HCT116 (cell line): ENCODE measurements at regions not wholly inside any gene's neighbourhood (a gene's known extent, or its start where the extent isn't known, plus 50 kb on each side); places are given as distances from the start of the nearest gene placed in this dataset.

Experiments used
- ATAC-seq: fragments of 200-7000 bp; cut with Tn5 transposase; 2 replicates; pipeline ENCODE4 v1.9.1; 2020; ENCODE audit warnings: mild to moderate bottlenecking, moderate library complexity
- BruUV-seq: library from RNA; stranded (reverse); fragments of 400-500 nt; replicated peaks from 2 replicates; lab custom pipeline; 2021; lab: Mats Ljungman, UMichigan
- CTCF ChIA-PET: fragments of 300-600 bp; sonication (Branson Sonifier 250); formaldehyde crosslinking; loops from one replicate; lab custom pipeline; 2021; ENCODE audit warnings: antibody characterized with exemption; lab: Charles Lee
- POLR2A ChIA-PET: fragments of 300-600, 350-600 bp; sonication (Branson Sonifier 250); formaldehyde crosslinking; loops from one replicate; lab custom pipeline; 2021; ENCODE audit warnings: antibody characterized with exemption; lab: Charles Lee
- RAD21 ChIA-PET, 2 experiments: fragments of 300-600 bp; sonication (Branson Sonifier 250); formaldehyde crosslinking; loops; one replicate each; lab custom pipeline; 2023; ENCODE audit warnings: low total read pairs in 2 of 2; ENCODE audit not compliant: uncharacterized antibody in 2 of 2, unreplicated experiment in 2 of 2, low non-redundant PET in 1 of 2; lab: Charles Lee
- DNase-seq: peaks from one replicate; pipeline ENCODE4 v3.0.0-alpha.2; 2010; ENCODE audit warnings: low read depth, low spot score
- H2AFZ ChIP-seq: fragments of 200-600 bp; shearing (Covaris generic), sonication (generic); 2 replicates; pipeline ENCODE4 v1.6.1; 2017; ENCODE audit warnings: low read depth, mixed run types, mixed read lengths, antibody characterized with exemption, low read length; ENCODE audit not compliant: poor library complexity, severe bottlenecking
- H3K27ac ChIP-seq: 2 replicates; pipeline ENCODE4 v1.5.1; 2012; ENCODE audit warnings: low read depth, low read length
- H3K27me3 ChIP-seq: fragments of 200-600 bp; sonication (generic); 2 replicates; pipeline ENCODE4 v1.6.1; 2016; ENCODE audit warnings: mixed run types, low read length, mixed read lengths; ENCODE audit not compliant: insufficient read depth
- H3K36me3 ChIP-seq, 2 experiments: fragments of 200-500 bp in 1 of 2; fragments of 200-600 bp in 1 of 2; sonication (Bioruptor generic) in 1 of 2; sonication (generic) in 1 of 2; 2 replicates each; pipeline versions ENCODE4 v1.5.1 to v1.6.1; 2014 to 2016; ENCODE audit warnings: low read length in 2 of 2, inconsistent platforms in 1 of 2, mixed read lengths in 1 of 2, mixed run types in 1 of 2; ENCODE audit not compliant: insufficient read depth in 2 of 2, control insufficient read depth in 1 of 2
- H3K4me1 ChIP-seq, 2 experiments: fragments of 200-600 bp in 1 of 2; sonication (generic) in 1 of 2; 2 replicates each; pipeline versions ENCODE4 v1.5.1 to v1.6.1; 2012 to 2017; ENCODE audit warnings: low read length in 2 of 2, inconsistent platforms in 1 of 2, mild to moderate bottlenecking in 1 of 2, mixed read lengths in 1 of 2, mixed run types in 1 of 2, moderate library complexity in 1 of 2; ENCODE audit not compliant: insufficient read depth in 2 of 2, control insufficient read depth in 1 of 2
- H3K4me2 ChIP-seq: fragments of 200-600 bp; sonication (generic); 2 replicates; pipeline ENCODE4 v1.6.1; 2017; ENCODE audit warnings: mixed run types, low read length, mixed read lengths
- H3K4me3 ChIP-seq, 2 experiments: fragments of 200-600 bp in 1 of 2; sonication (generic) in 1 of 2; replicated peaks in 1 of 2; 2 replicates each; pipeline ENCODE4 v1.5.1; 2011 to 2016; ENCODE audit warnings: low read length in 2 of 2, control low read depth in 1 of 2, low read depth in 1 of 2, mild to moderate bottlenecking in 1 of 2, mixed read lengths in 1 of 2, mixed run types in 1 of 2
- H3K79me2 ChIP-seq: fragments of 200-600 bp; sonication (generic); 2 replicates; pipeline ENCODE4 v1.6.1; 2017; ENCODE audit warnings: mild to moderate bottlenecking, mixed run types, low read length, moderate library complexity, mixed read lengths; ENCODE audit not compliant: insufficient read depth
- H3K9ac ChIP-seq: fragments of 200-600 bp; sonication (generic); 2 replicates; pipeline ENCODE4 v1.6.1; 2016; ENCODE audit warnings: low read length, mixed read lengths
- H3K9me2 ChIP-seq: fragments of 200-600 bp; sonication (generic), shearing (Covaris generic); 2 replicates; pipeline ENCODE4 v1.6.1; 2017; ENCODE audit warnings: mixed run types, mild to moderate bottlenecking, moderate library complexity; ENCODE audit not compliant: insufficient read depth
- H3K9me3 ChIP-seq, 2 experiments: fragments of 200-500 bp in 1 of 2; fragments of 200-600 bp in 1 of 2; sonication (Bioruptor generic) in 1 of 2; sonication (generic) in 1 of 2; 2 replicates each; pipeline ENCODE4 v1.6.1; 2014 to 2017; ENCODE audit warnings: low read length in 2 of 2, mixed read lengths in 2 of 2, inconsistent platforms in 1 of 2, low read depth in 1 of 2, mild to moderate bottlenecking in 1 of 2, mixed run types in 1 of 2, moderate library complexity in 1 of 2; ENCODE audit not compliant: control insufficient read depth in 1 of 2, insufficient read depth in 1 of 2
- H4K20me1 ChIP-seq: fragments of 200-600 bp; sonication (generic), shearing (Covaris generic); 2 replicates; pipeline ENCODE4 v1.6.1; 2017; ENCODE audit warnings: mixed run types, mild to moderate bottlenecking, moderate library complexity; ENCODE audit not compliant: insufficient read depth
- EGR1 ChIP-seq: IDR thresholded peaks from 2 replicates; pipeline ENCODE4 v1.6.1; 2012; ENCODE audit warnings: low read depth
- POLR2A ChIP-seq: IDR thresholded peaks from 2 replicates; pipeline ENCODE4 v1.7.0; 2011; ENCODE audit warnings: borderline replicate concordance; ENCODE audit not compliant: insufficient read depth, insufficient read length; ENCODE audit errors: extremely low read depth
- SP1 ChIP-seq: IDR thresholded peaks from 2 replicates; pipeline ENCODE4 v1.6.1; 2012; ENCODE audit warnings: low read depth
- ZBTB33 ChIP-seq: IDR thresholded peaks from 2 replicates; pipeline ENCODE4 v1.6.1; 2011; ENCODE audit warnings: mild to moderate bottlenecking, low read length, moderate library complexity; ENCODE audit not compliant: insufficient replicate concordance; ENCODE audit errors: extremely low read depth
- ZFX ChIP-seq: fragments of 450-650 bp; IDR thresholded peaks from 2 replicates; pipeline ENCODE4 v1.6.1; 2017
- ZNF274 ChIP-seq: fragments of 200-500 bp; sonication (Bioruptor generic); IDR thresholded peaks from 2 replicates; pipeline ENCODE4 v1.6.1; 2014; ENCODE audit warnings: mild to moderate bottlenecking, low read depth, low read length, inconsistent platforms
- intact Hi-C: fragments of 100-400 bp; cut with micrococcal nuclease; formaldehyde crosslinking; loops from 2 replicates; pipeline ENCODE4 v1.10.0; 2022
- TF ChIP-seq, protein P1 (sequence below), 3 experiments: fragments of 200-600 bp in 1 of 3; sonication (generic) in 1 of 3; IDR thresholded peaks in 2 of 3; conservative IDR thresholded peaks in 1 of 3; 2 replicates each; pipeline ENCODE4 v1.5.1; 2012 to 2017; ENCODE audit warnings: low read depth in 2 of 3, low read length in 2 of 3, antibody characterized with exemption in 1 of 3, borderline replicate concordance in 1 of 3, control low read depth in 1 of 3, mild to moderate bottlenecking in 1 of 3, mixed read lengths in 1 of 3, mixed run types in 1 of 3, moderate library complexity in 1 of 3; ENCODE audit not compliant: insufficient read depth in 1 of 3
- TF ChIP-seq, protein P2 (sequence below): IDR thresholded peaks from 2 replicates; pipeline ENCODE4 v1.6.1; 2012
- TF ChIP-seq, protein P3 (sequence below): IDR thresholded peaks from 2 replicates; pipeline ENCODE4 v1.6.1; 2012; ENCODE audit warnings: low read depth
- TF ChIP-seq, protein P4 (sequence below): IDR thresholded peaks from 2 replicates; pipeline ENCODE4 v1.6.1; 2012

DNA sequence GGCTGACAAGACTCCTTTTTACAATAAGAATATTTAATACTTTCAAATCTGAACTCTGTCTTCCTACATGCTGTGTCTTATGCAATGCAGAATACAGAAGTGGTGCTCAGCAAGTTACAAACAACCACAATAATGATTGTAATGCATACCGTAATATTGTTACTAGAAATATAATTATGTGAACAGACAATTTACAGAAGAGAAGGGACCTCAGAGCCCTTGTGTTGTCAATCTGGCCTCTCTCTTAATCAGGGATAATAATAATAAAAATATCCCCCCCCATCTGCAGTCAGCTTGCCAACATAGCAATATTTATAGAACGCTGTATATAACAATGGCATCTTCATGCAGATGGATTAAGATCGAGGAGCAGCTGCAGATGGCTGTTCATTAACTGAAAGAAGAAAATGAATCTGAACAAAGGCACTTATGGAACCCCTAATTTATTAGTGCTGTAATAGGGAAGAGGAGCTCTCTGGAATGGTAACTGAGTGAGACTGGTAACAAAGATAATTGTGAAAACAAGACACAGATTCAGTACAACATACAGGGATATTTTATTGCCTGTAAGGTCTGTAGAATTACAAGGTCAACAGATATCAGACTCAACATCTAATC, 106.3 kb downstream of the TMEM26 start:
- intact Hi-C loops, result no loop called here
- CTCF ChIA-PET, result no interaction called here
- no peak for DNase-seq
- Histone ChIP-seq H3K27ac (no peak overlapping the region), H3K79me2 (no peaks in the 10 kb centered on the region), H3K9me3 (no peaks in the 10 kb centered on the region), H3K27me3 (no peaks in the 10 kb centered on the region), H3K4me3 (no peak overlapping the region), H3K36me3 (no peaks in the 10 kb centered on the region), H2AFZ (no peak overlapping the region), H3K9ac (no peak overlapping the region), H3K4me2 (no peak overlapping the region), H3K4me1 (no peaks in the 10 kb centered on the region), H4K20me1 (no peaks in the 10 kb centered on the region), H3K9me2 (no peaks in the 10 kb centered on the region)
- RAD21 ChIA-PET, result no interaction called here
- ATAC-seq, result no peak
- TF ChIP-seq ZFX (no peak), SP1 (no peak), ZNF274 (no peak), ZBTB33 (no peak), POLR2A (no peak), EGR1 (no peak)
- TF ChIP-seq, protein P1, sequence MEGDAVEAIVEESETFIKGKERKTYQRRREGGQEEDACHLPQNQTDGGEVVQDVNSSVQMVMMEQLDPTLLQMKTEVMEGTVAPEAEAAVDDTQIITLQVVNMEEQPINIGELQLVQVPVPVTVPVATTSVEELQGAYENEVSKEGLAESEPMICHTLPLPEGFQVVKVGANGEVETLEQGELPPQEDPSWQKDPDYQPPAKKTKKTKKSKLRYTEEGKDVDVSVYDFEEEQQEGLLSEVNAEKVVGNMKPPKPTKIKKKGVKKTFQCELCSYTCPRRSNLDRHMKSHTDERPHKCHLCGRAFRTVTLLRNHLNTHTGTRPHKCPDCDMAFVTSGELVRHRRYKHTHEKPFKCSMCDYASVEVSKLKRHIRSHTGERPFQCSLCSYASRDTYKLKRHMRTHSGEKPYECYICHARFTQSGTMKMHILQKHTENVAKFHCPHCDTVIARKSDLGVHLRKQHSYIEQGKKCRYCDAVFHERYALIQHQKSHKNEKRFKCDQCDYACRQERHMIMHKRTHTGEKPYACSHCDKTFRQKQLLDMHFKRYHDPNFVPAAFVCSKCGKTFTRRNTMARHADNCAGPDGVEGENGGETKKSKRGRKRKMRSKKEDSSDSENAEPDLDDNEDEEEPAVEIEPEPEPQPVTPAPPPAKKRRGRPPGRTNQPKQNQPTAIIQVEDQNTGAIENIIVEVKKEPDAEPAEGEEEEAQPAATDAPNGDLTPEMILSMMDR (IDR thresholded peaks at IDR 0.05 in 2 of 3, conservative IDR thresholded peaks at IDR 0.05 in 1 of 3; ENCODE audit: borderline replicate concordance in 1 of 3, insufficient read depth in 1 of 3, low read depth in 2 of 3, low read length in 2 of 3), result no peak
- TF ChIP-seq, protein P2, sequence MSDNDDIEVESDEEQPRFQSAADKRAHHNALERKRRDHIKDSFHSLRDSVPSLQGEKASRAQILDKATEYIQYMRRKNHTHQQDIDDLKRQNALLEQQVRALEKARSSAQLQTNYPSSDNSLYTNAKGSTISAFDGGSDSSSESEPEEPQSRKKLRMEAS, result no peak
- TF ChIP-seq, protein P3, sequence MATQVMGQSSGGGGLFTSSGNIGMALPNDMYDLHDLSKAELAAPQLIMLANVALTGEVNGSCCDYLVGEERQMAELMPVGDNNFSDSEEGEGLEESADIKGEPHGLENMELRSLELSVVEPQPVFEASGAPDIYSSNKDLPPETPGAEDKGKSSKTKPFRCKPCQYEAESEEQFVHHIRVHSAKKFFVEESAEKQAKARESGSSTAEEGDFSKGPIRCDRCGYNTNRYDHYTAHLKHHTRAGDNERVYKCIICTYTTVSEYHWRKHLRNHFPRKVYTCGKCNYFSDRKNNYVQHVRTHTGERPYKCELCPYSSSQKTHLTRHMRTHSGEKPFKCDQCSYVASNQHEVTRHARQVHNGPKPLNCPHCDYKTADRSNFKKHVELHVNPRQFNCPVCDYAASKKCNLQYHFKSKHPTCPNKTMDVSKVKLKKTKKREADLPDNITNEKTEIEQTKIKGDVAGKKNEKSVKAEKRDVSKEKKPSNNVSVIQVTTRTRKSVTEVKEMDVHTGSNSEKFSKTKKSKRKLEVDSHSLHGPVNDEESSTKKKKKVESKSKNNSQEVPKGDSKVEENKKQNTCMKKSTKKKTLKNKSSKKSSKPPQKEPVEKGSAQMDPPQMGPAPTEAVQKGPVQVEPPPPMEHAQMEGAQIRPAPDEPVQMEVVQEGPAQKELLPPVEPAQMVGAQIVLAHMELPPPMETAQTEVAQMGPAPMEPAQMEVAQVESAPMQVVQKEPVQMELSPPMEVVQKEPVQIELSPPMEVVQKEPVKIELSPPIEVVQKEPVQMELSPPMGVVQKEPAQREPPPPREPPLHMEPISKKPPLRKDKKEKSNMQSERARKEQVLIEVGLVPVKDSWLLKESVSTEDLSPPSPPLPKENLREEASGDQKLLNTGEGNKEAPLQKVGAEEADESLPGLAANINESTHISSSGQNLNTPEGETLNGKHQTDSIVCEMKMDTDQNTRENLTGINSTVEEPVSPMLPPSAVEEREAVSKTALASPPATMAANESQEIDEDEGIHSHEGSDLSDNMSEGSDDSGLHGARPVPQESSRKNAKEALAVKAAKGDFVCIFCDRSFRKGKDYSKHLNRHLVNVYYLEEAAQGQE, result no peak
- TF ChIP-seq, protein P4, sequence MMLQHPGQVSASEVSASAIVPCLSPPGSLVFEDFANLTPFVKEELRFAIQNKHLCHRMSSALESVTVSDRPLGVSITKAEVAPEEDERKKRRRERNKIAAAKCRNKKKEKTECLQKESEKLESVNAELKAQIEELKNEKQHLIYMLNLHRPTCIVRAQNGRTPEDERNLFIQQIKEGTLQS, result no peak
- BruUV-seq, result no TSS peak
- POLR2A ChIA-PET, result no interaction called here
